IPS-NIHi7 (cell line): ENCODE measurements at regions not wholly inside any gene's neighbourhood (a gene's known extent, or its start where the extent isn't known, plus 50 kb on each side); places are given as distances from the start of the nearest gene placed in this dataset.
"Not testable (repeated sequence)": the region's sequence is repeated elsewhere in the genome, so short reads cannot be mapped to it uniquely, and the experiment has no call there.

Experiments
- DNase-seq: peaks from one replicate; pipeline ENCODE4 v3.0.0; 2012; ENCODE audit warnings: mixed read lengths; ENCODE audit errors: extremely low spot score

DNA sequence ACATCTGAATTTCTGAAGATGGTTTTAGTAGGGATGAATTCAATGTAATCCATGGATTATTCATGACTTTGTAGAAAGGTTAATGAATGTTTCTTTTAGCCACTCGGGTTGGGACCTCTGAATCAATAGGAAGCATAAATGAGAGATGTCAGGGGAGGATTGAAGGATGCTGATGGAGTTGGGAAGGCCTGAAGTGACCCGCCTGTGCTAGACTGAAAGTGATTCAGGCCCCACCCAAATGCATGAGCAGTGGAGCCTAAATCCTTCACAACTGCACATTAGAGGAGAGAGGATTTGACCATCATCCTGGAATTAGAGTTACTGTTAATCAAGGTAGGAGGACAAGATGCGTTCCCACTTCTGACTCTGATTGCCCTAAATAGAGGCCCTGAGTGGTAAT lies 162.2 kb upstream of the PTPN20 start:
- not testable (repeated sequence) for DNase-seq

- DNase-seq: not testable (repeated sequence)
Observed at GRCh38 chr10:46749470-46749869, 161.8 kb upstream of the PTPN20 start.

- not testable (repeated sequence) for DNase-seq
Observed at GRCh38 chr10:46753763-46754162, 157.5 kb upstream of the PTPN20 start.

- DNase-seq: not testable (repeated sequence)
Observed at GRCh38 chr10:46761471-46761870, 149.8 kb upstream of the PTPN20 start.

DNA sequence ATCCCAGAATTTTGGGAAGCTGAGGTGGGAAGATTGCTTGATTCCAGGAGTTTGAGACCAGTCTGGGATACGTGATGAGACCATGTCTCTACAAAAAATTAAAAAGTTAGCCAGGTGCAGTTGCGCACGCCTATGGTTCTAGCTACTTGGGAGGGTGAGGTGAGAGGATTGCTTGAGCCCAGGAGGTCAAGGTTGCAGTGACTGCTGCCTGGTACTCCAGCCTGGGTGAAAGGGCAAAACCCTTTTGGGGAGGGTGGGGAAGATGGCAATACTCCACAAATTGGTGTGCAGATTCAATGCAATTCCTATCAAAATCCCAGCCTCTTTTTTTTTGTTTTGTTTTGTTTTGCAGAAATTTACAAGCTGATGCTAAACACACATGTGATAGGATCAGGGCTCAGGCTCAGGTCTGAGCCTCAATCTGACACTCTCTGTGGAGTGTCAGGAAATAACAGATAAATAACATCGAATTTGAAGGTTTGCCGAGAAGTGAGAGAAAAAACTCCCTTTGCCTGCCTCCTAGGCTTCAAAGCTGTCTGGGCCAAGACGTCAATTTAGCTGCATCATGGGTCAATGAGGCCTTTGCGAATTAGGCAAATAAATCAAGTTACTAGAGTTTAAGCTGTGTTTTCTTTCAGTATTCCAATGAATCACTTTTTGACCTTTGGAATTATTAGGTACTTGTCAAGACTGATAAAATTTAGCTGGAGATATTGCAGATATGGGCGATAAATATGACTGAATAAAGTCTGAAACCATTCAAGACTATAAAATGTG lies 142.5 kb upstream of the PTPN20 start:
- not testable (repeated sequence) for DNase-seq

DNA sequence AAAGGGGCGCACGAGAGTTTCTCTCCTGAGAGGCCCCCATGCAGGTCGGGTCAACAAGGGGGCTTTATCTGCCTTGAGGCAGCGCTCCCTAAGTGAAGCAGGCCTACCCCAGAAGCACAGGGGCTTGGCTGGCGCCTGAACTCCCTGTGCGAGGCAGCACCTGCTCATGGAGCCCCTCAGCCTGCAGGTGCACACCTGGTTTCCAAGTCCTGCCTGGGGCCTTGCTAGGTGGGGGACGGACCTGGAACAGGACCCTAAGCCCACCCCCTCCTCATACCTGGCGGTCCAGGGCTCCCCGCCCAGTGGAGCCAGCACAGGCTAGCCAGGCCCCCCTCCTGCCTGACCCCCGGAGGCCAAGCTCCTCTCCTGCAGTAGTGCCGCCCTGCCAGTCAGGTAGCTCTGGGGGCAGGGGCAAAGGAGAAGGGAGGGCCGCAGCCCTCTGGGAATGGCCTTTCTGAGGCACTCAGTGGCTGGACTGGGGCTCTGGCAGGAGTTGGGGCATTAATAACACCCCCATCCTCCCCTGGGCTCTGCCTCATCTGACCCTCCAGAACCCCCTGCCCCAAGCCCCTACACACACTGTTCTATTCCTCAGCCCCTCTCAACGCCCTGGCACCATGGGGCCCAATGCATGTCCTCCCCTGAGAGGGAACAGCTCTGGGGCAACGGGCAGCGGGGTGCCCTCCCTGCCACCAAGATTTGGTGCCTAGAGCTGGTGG lies 137.9 kb upstream of the PTPN20 start:
- not testable (repeated sequence) for DNase-seq

DNA sequence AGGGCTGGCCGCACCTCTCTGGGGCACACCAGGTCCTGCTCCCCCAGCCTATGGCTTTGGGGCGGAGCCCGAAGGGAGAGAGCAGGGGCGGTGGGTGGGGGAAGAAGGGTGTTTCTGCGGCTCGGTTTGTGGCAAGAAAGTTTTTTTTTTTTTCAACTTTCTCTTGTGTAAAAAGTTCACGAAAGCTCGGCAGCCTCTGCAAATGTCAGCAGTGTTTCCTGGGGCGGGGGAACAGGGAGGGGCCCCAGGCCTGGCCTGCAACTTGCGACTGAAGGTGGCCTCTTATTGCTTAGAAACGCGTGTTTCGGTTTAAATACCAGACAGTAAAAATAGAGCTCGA lies 137.4 kb upstream of the PTPN20 start:
- DNase-seq: not testable (repeated sequence)

- not testable (repeated sequence) for DNase-seq
Observed at GRCh38 chr10:46774366-46774765, 136.9 kb upstream of the PTPN20 start.

- DNase-seq: not testable (repeated sequence)
Observed at GRCh38 chr10:46774945-46775667, 136.1 kb upstream of the PTPN20 start.

DNA sequence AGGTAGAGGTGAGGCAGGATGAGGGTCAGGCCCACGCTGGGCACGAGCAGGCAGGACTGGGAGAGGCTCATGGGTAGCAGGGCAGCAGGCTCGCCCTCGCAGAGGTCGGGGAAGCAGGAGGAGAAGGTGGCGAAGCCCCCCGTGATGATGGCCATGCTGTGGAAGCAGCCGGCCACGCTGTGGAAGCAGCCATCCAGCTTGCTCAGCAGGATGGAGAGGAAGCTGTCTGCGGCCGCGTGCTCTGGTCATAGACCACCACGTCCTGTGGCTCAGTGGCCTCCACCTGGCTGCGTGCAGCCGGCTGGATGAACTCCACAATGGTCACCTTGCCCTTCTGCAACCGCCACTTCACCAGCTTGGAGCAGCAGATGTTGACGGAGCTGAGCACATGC lies 135.6 kb upstream of the PTPN20 start:
- DNase-seq: not testable (repeated sequence)

DNA sequence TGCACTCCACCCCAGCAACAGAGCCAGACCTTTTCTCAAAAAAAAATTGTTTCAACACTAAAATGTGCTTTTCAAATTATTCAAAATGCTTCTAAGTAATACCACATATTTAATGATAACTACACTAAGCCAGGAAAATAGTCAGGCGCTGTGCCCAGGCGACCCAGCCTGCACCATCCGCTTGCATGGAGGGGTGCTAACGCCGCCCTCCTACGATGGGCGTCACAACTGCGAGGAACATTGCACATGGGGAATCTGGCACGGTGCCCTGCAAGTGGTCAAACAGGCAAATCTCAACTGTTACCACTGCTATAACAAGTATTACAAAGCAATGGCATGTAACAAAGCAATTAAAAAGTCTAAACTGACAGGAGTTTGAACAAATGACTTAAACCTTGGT lies 131.7 kb upstream of the PTPN20 start:
- not testable (repeated sequence) for DNase-seq

GRCh38 chr10:46780164-46780563 lies 131.1 kb upstream of the PTPN20 start:
- not testable (repeated sequence) for DNase-seq

- not testable (repeated sequence) for DNase-seq
Observed at GRCh38 chr10:46781001-46781400, 130.2 kb upstream of the PTPN20 start.

DNA sequence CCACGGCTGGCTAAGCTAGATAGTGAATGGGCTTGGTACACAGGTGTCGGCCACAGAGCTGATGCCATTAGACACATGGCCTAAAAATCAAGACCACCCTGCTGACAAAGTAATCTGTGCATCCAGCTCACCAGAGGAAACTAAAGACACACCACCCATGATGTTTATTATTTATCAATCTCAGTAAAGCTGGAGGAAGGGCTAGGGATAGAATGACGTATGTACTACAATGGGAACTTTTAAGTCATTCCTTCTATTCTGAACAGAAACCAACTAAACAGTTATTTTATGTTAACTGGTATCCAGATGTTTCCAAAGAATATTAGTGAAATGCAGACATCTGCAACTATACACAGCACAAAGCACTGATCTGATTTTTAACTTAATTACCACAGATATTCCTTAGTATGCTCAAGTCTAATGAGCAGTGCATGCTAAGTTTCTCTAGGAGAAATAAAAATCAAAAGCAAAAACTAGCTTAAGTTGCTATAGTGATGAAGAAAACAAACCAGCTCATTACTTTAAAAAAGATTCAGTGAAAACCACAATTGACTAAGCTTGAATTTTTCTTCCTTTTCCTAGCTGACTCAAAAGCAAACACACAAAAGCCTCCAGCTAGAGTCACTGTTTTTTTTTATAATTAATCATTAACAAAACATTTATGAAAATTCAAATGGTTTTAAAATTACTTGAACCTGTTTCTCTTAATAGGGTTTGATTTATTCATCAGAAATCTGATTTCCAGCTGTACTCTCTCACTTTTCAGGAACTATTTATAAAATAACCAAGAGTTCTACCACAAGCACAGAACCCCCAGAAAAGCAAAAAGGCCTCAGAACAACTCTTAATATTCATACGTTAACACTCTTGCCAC lies 129.0 kb upstream of the PTPN20 start:
- not testable (repeated sequence) for DNase-seq

GRCh38 chr10:46784665-46785064 lies 126.6 kb upstream of the PTPN20 start:
- DNase-seq: not testable (repeated sequence)

GRCh38 chr10:46786125-46786517 lies 125.1 kb upstream of the PTPN20 start:
- DNase-seq: not testable (repeated sequence)

GRCh38 chr10:46786518-46787320 lies 124.5 kb upstream of the PTPN20 start:
- peak; percentile 58 for DNase-seq

GRCh38 chr10:46787321-46787615 lies 124.0 kb upstream of the PTPN20 start:
- DNase-seq: no peak

DNA sequence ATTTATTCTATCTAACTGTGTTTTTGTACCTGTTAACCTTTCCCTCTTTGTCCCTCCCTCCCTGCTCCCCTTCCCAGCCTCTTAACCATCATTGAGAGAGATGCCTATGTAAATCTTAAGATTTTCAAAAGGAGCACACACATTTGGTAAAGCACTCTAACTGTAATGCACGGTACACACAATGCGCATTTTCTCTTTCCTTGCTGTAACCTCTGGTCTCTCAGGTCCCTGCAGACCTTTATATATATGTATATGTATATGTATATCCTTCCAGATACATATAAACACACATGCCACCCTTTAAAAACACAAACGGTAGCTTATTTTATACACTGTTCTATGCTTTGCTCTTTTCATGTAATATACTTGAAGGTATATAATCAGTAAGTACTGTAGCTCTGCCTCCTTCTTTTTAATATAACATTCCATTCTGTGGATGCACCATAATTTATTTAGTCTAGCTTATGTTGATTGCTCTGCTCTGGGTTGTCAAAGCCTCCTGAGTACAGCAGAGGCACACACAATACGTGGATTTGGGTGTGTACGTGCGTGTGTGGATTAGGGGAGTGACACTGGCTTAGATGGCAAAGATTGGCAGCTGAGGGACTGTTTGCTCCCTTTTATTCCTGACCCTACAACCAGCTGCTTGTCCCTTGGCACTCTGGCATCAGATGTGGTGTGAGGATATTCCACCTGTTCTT lies 118.4 kb upstream of the PTPN20 start:
- DNase-seq: not testable (repeated sequence)

GRCh38 chr10:46796351-46796750 lies 114.9 kb upstream of the PTPN20 start:
- DNase-seq: not testable (repeated sequence)
